Hematopoietic multipotent progenitor cell (in vitro differentiated cells): ENCODE measurements at regions not wholly inside any gene's neighbourhood (a gene's known extent, or its start where the extent isn't known, plus 50 kb on each side); places are given as distances from the start of the nearest gene placed in this dataset.
"Not testable (repeated sequence)": the region's sequence is repeated elsewhere in the genome, so short reads cannot be mapped to it uniquely, and the experiment has no call there.

Experiments
- DNase-seq, 3 donors: peaks; one replicate each; pipeline ENCODE4 v3.0.0-alpha.2; 2011 to 2015; ENCODE audit warnings: low read depth in 2 of 3, low spot score in 2 of 3

- DNase-seq: no peak
Observed at GRCh38 chr10:33102071-33102470, 144.0 kb upstream of the ITGB1 start.

GRCh38 chr10:33101392-33101787, 143.4 kb upstream of the ITGB1 start:
- no peak for DNase-seq

- DNase-seq: no peak
Observed at GRCh38 chr10:33100781-33101391, 142.9 kb upstream of the ITGB1 start.

GRCh38 chr10:33099748-33100147, 141.7 kb upstream of the ITGB1 start:
- no peak for DNase-seq

- no peak for DNase-seq
Observed at GRCh38 chr10:33098951-33099663, 141.1 kb upstream of the ITGB1 start.

GRCh38 chr10:33095867-33096815, 138.1 kb upstream of the ITGB1 start:
- no peak for DNase-seq

- DNase-seq: no peak
Observed at GRCh38 chr10:33094263-33095051, 136.4 kb upstream of the ITGB1 start.

- no peak for DNase-seq
Observed at GRCh38 chr10:33093362-33093761, 135.3 kb upstream of the ITGB1 start.

- DNase-seq: no peak
Observed at GRCh38 chr10:33092596-33092995, 134.6 kb upstream of the ITGB1 start.

- DNase-seq: no peak
Observed at GRCh38 chr10:33091201-33091600, 133.2 kb upstream of the ITGB1 start.

- no peak for DNase-seq
Observed at GRCh38 chr10:33088990-33089389, 131.0 kb upstream of the ITGB1 start.

GRCh38 chr10:33087922-33088321, 129.9 kb upstream of the ITGB1 start:
- DNase-seq: no peak

GRCh38 chr10:33087152-33087551, 129.1 kb upstream of the ITGB1 start:
- no peak for DNase-seq

- no peak for DNase-seq
Observed at GRCh38 chr10:33086100-33086499, 128.1 kb upstream of the ITGB1 start.

- DNase-seq: no peak
Observed at GRCh38 chr10:33085313-33085833, 127.3 kb upstream of the ITGB1 start.

- no peak for DNase-seq
Observed at GRCh38 chr10:33084453-33084852, 126.4 kb upstream of the ITGB1 start.

GRCh38 chr10:33082373-33082895, 124.4 kb upstream of the ITGB1 start:
- no peak for DNase-seq

GRCh38 chr10:33080467-33080866, 122.4 kb upstream of the ITGB1 start:
- not testable (repeated sequence) for DNase-seq

GRCh38 chr10:33074443-33074842, 116.4 kb upstream of the ITGB1 start:
- no peak for DNase-seq
